T-helper 2 cell treated with Interferon-gamma antibody and Interleukin-4, amounts not matched to agents 5 μg/mL and 100 μg/mL, for 36 hours (primary cell): ENCODE measurements at regions not wholly inside any gene's neighbourhood (a gene's known extent, or its start where the extent isn't known, plus 50 kb on each side); places are given as distances from the start of the nearest gene placed in this dataset.
"Not testable (repeated sequence)": the region's sequence is repeated elsewhere in the genome, so short reads cannot be mapped to it uniquely, and the experiment has no call there.

ENCODE experiments used
- DNase-seq: peaks from one replicate; pipeline ENCODE4 v3.0.0; 2021; ENCODE audit warnings: low spot score
- H3K27ac Mint-ChIP-seq: one replicate; pipeline ENCODE4 v1.8.0; 2021; ENCODE audit warnings: mild to moderate bottlenecking, mixed read lengths
- H3K27me3 Mint-ChIP-seq: one replicate; pipeline ENCODE4 v1.8.0; 2021; ENCODE audit warnings: low read depth, mixed read lengths
- H3K36me3 Mint-ChIP-seq: one replicate; pipeline ENCODE4 v1.8.0; 2021; ENCODE audit warnings: low read depth, mixed read lengths
- H3K4me1 Mint-ChIP-seq: one replicate; pipeline ENCODE4 v1.8.0; 2021; ENCODE audit warnings: low read depth, mixed read lengths
- H3K4me3 Mint-ChIP-seq: one replicate; pipeline ENCODE4 v1.8.0; 2022; ENCODE audit warnings: mild to moderate bottlenecking, moderate library complexity, mixed read lengths
- H3K9me3 Mint-ChIP-seq: one replicate; pipeline ENCODE4 v1.8.0; 2021; ENCODE audit warnings: mixed read lengths

DNA sequence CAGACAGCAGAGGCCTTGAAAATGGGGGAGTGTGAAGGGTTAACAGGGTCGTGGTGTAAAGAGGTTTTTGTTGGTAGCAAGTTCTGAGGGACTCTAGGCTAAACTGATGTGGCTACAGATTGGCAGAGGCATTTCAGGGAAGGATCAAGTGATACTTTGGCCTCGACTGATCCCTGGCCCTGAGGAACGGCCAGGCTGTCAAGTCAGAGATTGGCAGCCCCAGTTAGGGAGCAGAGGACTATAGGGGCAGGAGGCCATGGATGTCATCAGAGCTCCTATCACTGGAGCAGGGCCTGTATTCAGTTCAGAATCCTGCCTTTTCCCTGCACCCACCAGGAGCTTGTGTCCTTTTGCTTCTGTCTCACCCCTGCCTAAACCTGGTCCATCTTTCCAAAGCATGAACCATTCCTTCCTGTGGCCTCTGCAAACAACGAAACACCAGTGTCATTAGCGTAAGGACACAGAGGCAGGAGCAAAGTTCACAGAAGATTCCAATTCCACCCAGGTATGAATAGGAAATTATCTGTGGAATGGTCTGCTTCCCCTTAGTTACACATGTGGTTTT is 613.1 kb downstream of the MID1IP1 start:
- H3K27me3 Mint-ChIP-seq = no peaks in the 10 kb centered on the region
- no peaks in the 10 kb centered on the region for H3K36me3 Mint-ChIP-seq
- DNase-seq = no peak
- H3K9me3 Mint-ChIP-seq = no peaks in the 10 kb centered on the region
- no peak overlapping the region for H3K4me3 Mint-ChIP-seq
- no peak overlapping the region for H3K27ac Mint-ChIP-seq
- H3K4me1 Mint-ChIP-seq = peaks cover 7% of the 10 kb centered on the region

DNA sequence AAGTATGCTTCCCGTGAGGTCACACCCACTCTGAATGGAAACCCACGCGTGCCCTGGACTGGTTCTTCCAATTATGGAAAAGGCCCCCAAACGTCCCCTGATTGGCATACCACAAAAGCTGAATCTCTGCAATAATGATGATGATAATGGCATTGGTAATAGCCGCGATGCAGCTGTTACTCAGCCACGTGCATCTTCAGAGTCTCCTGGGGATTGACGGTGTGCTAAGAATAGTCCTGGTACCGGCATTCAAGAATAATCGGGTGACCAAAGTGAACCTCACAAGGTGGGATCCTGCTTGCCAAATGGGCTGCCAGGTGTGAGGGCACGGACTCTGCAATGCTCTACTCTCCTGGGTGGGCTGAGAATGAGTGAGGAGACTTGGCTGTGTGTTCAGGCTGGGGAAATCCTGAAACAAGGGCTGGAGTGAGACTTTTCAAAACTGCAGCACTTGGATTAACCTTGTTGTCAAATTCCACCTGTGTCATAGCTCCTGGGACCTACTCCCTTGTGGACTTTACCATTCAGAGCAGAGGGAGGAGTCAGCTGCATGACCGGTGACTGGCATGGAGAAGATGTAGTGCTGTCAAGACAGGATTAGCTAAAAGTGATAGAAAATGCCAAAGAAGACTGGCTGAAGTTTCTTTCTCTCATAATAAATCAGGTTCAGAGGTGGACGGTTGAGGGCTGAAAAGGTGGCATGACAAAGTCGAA is 615.4 kb downstream of the MID1IP1 start:
- no peak overlapping the region for H3K27ac Mint-ChIP-seq
- no peak for DNase-seq
- peaks cover 7% of the 10 kb centered on the region for H3K4me1 Mint-ChIP-seq
- no peak overlapping the region for H3K4me3 Mint-ChIP-seq
- no peaks in the 10 kb centered on the region for H3K9me3 Mint-ChIP-seq
- no peaks in the 10 kb centered on the region for H3K27me3 Mint-ChIP-seq
- H3K36me3 Mint-ChIP-seq = no peaks in the 10 kb centered on the region

DNA sequence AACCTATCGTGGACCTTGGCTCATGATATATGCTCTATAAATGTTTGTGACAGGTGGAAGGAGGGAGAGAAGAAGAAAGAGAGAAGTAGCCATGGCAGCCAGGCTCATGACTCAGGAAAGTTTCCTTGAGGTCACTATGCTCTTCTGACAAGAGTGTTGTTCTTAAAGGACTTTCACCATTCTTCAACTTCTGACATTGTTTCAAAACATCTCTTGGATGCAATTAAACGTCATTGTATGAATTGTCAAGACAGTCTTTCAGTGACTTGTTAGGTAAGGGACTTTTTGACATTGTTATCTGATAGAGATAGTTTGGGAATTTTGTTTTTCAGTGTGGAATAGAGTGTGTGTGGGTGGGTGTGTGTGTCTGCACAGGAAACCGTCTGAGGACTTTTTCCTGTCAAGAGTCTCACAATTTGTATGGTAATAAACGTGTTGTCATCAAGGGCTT is 617.0 kb downstream of the MID1IP1 start:
- Mint-ChIP-seq H3K36me3 (peaks cover 5% of the 10 kb centered on the region), H3K27ac (peak overlapping the region; percentile 24)
- no peak for DNase-seq

DNA sequence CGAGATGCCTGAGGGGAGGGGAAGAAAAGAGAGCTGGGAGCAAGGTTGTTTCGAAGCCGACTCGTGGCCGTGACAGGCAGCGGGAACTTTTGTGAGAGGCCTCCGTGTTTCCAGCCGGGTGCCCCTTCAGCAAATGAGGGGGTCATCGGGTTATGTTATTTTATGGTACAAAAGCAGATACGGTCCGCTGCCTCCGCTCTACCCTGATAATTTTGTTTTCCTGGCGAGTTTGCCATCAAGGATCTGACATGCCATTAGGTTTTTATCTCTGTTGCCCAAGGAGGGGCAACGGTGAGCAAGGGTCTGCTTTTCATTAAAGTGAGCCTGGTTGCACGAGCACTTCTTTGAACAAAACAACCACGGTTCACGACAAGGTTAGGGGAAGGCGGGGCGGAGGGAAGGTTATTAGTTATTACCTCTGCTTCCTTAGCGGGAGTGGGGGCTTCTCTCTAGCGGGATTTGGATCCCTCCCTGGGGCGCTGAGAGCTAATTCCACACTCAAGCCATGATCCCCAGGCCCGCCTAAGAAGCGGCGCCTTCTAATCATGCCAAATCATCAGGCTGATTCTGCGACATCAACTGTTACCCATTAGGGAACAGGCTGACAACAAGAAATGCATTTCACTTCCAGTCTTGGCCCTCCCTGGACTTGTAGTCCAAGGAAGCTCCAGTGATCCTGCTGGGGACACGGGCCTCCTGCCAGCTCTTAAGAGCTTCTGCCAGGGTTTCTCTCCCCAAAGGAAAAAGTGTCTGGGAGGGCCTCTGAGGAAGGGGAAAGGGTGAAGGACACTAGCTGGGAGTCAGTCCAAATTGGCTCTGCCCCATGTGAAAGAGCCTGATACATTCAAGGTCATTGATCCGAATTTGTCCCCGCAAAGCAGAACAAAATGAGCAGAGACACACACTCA is 617.7 kb downstream of the MID1IP1 start:
- H3K4me1 Mint-ChIP-seq = peaks cover 7% of the 10 kb centered on the region
- H3K4me3 Mint-ChIP-seq = no peak overlapping the region
- DNase-seq = no peak
- H3K27ac Mint-ChIP-seq = peak overlapping the region; percentile 24
- no peaks in the 10 kb centered on the region for H3K27me3 Mint-ChIP-seq
- H3K36me3 Mint-ChIP-seq = peaks cover 6% of the 10 kb centered on the region
- H3K9me3 Mint-ChIP-seq = peaks cover 11% of the 10 kb centered on the region

More for the DNA sequence above, 617.0 kb downstream of the MID1IP1 start:
- Mint-ChIP-seq H3K9me3 (peaks cover 10% of the 10 kb centered on the region), H3K27me3 (no peaks in the 10 kb centered on the region), H3K4me1 (peaks cover 7% of the 10 kb centered on the region), H3K4me3 (no peak overlapping the region)

DNA sequence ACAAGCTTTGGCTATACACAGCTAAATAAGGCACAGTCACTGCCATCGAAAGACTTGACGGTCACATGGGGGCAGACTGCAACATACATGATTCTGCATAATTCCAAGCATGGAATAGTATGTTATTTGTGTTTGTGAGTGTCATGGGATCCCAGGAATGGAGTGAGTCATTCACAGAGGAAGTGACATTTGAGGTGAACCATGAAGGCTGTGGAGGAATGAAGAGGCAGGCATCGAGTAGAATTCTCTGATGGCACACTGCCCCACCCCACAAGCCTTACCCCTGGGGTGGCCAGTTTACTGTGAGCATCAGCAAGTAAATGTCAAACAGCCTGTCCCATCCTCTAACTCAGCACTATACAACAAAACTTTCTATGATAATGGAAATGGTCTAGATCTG is 619.7 kb downstream of the MID1IP1 start:
- Mint-ChIP-seq H3K36me3 (peaks cover 6% of the 10 kb centered on the region), H3K4me1 (peaks cover 23% of the 10 kb centered on the region), H3K27me3 (no peaks in the 10 kb centered on the region), H3K9me3 (peaks cover 11% of the 10 kb centered on the region), H3K4me3 (no peak overlapping the region), H3K27ac (no peak overlapping the region)
- DNase-seq = no peak

DNA sequence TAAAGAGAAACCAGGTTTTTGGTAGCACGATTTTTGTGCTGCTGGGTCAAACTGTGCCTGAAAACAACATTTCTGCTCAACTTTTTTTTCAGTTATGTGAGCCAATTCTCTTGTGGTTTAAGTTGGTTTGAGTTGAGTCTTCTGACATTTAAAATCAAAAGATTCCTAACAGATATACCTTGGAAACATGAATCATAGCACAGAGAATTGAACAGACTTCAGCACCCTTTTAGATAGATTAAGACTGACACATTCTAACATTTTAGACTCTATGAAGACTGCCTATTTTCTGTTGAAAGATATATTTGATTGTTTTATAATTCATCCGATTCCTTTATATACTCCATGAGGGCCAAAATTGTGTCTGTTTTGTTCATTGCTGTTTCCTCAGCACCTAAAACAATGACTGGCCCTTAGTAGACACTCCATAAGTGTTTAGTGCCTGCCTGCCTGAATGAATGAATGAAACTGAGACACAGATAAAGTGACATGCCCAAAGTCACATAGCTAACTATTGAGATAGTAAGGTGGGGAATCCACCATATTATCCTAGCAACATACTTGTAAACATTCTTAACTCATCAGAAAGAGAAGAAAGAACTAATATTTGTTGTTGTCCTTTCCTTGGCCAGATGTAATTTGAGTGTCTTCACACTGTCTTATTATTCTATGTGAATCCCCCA is 624.0 kb downstream of the MID1IP1 start:
- Mint-ChIP-seq H3K27me3 (no peaks in the 10 kb centered on the region), H3K9me3 (peaks cover 11% of the 10 kb centered on the region), H3K4me3 (peak overlapping the region; percentile 6), H3K36me3 (peaks cover 6% of the 10 kb centered on the region), H3K4me1 (peaks cover 33% of the 10 kb centered on the region), H3K27ac (peak overlapping the region; percentile 58)
- DNase-seq = peak; percentile 30

DNA sequence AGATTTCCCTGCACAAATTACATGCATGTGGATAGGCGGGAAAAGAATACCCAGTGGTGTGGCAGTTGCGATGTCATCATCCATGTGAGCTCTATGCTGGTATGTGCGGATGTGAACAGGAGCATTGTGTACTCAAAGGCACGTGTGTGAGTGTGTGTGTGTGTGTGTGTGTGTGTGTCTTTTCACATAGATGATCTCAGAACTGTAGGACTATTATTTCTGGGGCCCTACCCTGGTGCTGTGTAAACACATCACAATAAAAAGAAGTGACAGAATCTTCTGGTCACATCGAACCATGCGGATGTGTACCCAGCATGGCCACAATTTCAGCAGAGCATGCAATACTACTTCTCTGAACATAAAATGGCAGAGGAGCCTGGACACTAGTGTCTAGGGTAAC is 624.8 kb downstream of the MID1IP1 start:
- Mint-ChIP-seq H3K9me3 (peaks cover 11% of the 10 kb centered on the region), H3K27ac (no peak overlapping the region), H3K4me1 (peaks cover 34% of the 10 kb centered on the region), H3K27me3 (no peaks in the 10 kb centered on the region), H3K36me3 (peaks cover 6% of the 10 kb centered on the region), H3K4me3 (no peak overlapping the region)
- no peak for DNase-seq

DNA sequence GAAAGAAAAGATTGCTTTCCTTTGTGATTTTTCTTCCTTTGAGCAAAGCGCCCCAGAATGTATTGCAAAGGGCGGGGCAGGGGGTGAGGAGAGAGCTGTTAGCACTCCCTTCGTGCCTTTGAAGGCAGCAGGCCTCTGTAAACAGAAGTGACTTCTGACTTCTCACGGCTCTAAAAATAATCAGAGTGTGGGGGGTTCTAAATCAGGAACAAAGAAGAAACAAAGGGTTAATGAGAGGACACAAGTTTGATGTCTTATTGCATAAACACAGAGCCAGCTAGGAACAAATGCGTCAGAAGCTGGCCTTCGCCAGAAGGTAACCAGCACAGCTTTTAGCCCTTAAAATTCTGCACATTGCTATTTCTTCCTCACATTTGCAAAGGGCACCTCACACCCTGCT is 626.2 kb downstream of the MID1IP1 start:
- Mint-ChIP-seq H3K4me3 (peak overlapping the region; percentile 43), H3K27me3 (no peaks in the 10 kb centered on the region), H3K4me1 (peaks cover 39% of the 10 kb centered on the region), H3K36me3 (peaks cover 6% of the 10 kb centered on the region), H3K9me3 (peaks cover 9% of the 10 kb centered on the region), H3K27ac (peak overlapping the region; percentile 84)
- DNase-seq = no peak

DNA sequence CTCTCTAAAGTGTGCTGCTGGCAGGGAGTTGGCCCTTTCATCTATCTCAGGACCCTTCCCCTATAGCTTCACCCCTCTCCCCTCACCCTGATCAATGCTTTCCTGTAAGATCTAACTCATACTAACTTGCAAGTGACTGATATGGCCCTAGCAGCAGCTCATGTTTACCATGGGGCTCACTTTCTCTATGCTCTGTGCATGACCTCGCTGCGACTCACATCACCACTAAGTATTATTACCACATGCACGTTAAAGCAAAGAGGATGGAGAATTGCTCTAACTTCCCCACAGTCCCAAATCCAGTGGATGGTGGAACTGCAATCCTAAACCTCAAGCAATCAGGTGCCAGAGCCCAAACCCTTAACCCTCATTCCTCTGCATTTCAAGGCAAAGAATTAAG is 626.6 kb downstream of the MID1IP1 start:
- DNase-seq = peak; percentile 47
- peaks cover 5% of the 10 kb centered on the region for H3K36me3 Mint-ChIP-seq
- H3K4me1 Mint-ChIP-seq = peaks cover 40% of the 10 kb centered on the region
- H3K27ac Mint-ChIP-seq = peak overlapping the region; percentile 84
- peaks cover 5% of the 10 kb centered on the region for H3K9me3 Mint-ChIP-seq
- peak overlapping the region; percentile 43 for H3K4me3 Mint-ChIP-seq
- no peaks in the 10 kb centered on the region for H3K27me3 Mint-ChIP-seq

DNA sequence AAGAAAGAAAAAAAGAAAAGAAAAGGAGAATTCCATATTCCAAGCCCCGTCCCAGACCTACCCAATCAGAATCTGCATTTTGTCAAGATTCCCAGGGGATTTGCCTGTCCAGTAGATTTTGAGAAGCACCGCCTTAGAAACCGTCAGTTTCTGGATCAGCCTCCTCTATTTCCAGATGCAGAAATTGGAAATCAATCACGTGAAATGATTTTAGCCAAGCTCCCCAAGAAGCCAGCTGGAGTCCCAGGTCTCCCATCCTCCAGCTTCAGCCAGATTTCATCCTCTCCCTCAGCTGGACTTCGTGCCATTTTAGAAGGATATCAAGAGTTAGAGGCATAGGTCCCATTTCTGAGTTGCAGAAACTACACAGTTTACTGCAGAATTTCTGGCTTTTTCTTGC is 629.3 kb downstream of the MID1IP1 start:
- DNase-seq = no peak
- H3K27ac Mint-ChIP-seq = no peak overlapping the region
- H3K4me3 Mint-ChIP-seq = no peak overlapping the region
- peaks cover 36% of the 10 kb centered on the region for H3K4me1 Mint-ChIP-seq
- H3K9me3 Mint-ChIP-seq = peaks cover 4% of the 10 kb centered on the region
- no peaks in the 10 kb centered on the region for H3K27me3 Mint-ChIP-seq
- H3K36me3 Mint-ChIP-seq = no peaks in the 10 kb centered on the region

DNA sequence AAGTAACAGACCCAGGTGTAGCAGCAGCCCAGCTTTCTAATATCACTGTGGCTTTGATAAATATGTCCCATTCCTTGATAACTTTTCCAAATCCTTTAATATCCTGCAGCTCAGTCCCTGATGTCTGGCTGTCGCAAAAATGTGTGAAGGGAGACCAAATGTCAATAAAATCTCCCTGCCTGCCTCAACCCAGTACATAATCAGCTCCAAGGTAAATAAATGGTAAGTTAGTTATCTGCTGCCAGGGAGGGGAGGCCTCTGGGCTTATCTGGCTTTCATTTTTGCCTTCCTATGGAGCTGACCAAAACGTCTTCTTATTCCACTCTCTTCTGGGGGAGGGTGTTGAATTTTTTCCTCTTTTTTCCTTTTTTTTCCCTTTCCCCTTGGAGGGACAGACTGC is 630.6 kb downstream of the MID1IP1 start:
- Mint-ChIP-seq H3K4me3 (no peak overlapping the region), H3K36me3 (no peaks in the 10 kb centered on the region), H3K27me3 (no peaks in the 10 kb centered on the region), H3K27ac (no peak overlapping the region), H3K9me3 (peaks cover 4% of the 10 kb centered on the region), H3K4me1 (peaks cover 29% of the 10 kb centered on the region)
- DNase-seq = no peak

DNA sequence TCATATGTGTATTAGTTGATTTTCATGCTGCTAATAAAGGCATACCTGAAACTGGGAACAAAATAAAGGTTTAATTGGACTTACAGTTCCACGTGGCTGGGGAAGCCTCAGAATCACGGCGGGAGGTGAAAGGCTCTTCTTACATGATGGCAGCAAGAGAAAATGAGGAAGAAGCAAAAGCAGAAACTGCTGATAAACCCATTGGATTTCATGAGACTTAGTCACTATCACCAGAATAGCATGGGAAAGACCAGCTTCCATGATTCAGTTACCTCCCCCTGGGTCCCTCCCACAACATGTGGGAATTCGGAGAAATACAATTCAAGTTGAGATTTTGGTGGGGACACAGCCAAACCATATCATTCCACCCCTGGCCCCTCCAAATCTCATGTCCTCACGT is 633.4 kb downstream of the MID1IP1 start:
- H3K9me3 Mint-ChIP-seq, H3K4me3 Mint-ChIP-seq, H3K36me3 Mint-ChIP-seq, H3K27ac Mint-ChIP-seq, H3K27me3 Mint-ChIP-seq, DNase-seq: not testable (repeated sequence)
- H3K4me1 Mint-ChIP-seq = peaks cover 16% of the 10 kb centered on the region

DNA sequence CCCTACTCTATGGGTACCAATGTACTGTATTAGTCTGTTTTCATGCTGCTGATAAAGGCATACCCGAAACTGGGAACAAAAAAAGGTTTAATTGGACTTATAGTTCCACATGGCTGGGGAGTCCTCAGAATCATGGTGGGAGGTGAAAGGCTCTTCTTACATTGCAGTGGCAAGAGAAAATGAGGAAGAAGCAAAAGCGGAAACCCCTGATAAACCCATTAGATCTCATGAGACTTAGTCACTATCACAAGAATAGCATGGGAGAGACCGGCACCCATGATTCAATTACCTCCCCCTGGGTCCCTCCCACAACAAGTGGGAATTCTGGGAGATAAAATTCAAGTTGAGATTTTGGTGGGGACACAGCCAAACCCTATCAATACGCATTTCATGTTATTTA is 635.3 kb downstream of the MID1IP1 start:
- H3K4me1 Mint-ChIP-seq = peaks cover 24% of the 10 kb centered on the region
- not testable (repeated sequence) for H3K36me3 Mint-ChIP-seq, DNase-seq, H3K4me3 Mint-ChIP-seq, H3K27ac Mint-ChIP-seq, H3K27me3 Mint-ChIP-seq, H3K9me3 Mint-ChIP-seq
